Jurkat, Clone E6-1 (cell line): ENCODE measurements at regions not wholly inside any gene's neighbourhood (a gene's known extent, or its start where the extent isn't known, plus 50 kb on each side); places are given as distances from the start of the nearest gene placed in this dataset.

Source experiments
- DNase-seq: peaks from one replicate; pipeline ENCODE4 v3.0.0-alpha.2; 2011; ENCODE audit warnings: low read depth, low spot score
- H3K4me3 ChIP-seq: 2 replicates; pipeline ENCODE4 v1.5.1; 2011; ENCODE audit warnings: mild to moderate bottlenecking, low read length, control low read depth, moderate library complexity

DNA sequence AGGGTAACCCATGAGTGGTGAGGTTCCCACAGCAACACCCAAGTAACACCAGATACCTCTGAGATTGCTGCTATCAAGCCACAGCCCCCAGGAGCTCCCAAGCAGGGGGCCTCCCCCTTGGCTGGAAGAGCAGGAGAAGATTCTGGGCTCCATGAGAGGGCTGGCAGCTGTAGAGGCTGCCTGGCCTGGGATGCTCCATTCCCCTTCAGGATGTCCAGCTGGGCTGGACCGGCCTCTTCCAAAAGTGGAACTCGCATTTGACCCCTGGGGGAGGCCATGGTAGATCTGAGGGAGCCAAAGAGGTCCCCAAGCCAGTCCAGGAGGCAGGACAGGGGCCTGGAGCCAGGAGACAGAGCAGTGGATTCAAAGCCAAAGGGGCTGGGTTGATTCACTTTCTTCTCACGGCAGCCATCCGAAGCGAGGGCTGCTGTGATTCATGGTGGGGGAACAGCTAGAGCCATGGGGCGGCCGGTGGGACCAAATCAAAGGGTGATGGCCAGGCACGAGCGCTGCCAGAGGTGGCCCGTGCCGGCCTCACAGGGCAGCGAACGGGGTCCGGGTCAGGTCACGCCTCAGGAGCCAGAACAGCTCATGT lies 95.3 kb upstream of the ID2 start:
- H3K4me3 ChIP-seq: no peak overlapping the region

DNA sequence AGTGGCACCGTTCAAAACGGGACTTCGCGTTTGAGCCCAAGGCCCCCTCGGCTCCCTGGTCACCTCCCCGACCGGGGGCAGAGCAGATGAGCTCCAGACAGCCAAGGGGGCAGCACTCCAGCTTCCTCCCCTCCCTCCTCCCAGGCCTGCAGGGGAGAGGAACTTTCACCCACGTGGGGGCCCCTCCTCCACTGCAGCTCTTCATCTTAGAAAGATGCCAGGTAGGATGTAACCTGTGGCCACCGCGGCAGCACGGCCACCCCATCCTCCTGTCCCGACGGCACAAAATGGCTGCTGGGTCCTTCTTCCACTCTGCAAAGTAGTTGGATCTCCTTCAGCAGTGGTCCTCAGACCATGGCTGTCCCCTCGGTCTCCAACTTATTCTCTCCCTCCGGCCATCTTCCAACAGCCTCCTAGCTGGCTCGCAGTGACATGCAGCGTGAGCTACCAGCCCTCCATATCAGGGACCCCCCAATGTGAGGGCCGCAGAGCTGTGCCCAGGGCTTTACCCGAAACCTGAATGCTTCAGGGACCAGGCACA lies 94.5 kb upstream of the ID2 start:
- no peak overlapping the region for H3K4me3 ChIP-seq
- DNase-seq: no peak

More for the DNA sequence above, 95.3 kb upstream of the ID2 start:
- no peak for DNase-seq

DNA sequence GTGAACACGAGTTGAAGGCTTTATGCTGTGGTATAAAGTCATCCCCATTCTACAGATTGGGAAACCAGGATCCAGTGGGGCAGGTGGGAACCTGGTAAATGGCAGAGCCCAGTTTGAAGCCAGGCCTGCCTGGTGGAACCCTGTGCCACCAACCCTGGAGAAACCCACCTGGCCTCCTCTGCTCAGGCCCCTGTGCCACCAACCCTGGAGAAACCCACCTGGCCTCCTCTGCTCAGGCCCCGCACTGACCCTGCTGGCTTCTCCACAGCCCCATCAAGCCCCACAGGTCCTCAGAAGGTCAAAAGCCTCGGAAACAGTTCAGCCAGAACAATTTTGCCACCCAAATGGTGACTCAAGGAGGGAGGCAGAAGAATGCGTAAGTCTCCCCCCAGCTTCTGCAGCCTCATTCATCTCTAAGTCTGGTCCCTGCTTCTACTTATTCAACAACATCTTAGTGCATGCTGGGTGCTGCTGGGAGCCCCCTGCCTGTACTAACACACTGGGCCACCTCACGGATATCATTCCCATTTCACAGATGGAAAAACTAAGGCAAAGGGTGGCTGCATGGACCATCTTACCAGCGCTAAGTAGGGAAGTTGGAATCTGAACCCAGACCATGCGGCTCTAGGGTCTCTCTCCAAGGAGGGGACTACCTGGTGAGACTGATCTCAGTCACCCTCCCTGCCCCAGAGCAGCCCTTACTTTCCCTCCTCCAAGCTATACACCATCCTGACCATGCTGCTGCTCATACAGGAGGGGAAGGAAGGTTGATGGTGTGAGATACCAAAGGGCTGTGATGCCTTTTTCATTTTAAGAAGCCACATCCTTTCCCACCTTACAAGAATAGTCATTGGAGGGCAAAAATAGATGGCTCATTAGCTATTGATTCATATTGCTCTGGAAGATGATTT lies 93.7 kb upstream of the ID2 start:
- DNase-seq: no peak
- H3K4me3 ChIP-seq: no peak overlapping the region

DNA sequence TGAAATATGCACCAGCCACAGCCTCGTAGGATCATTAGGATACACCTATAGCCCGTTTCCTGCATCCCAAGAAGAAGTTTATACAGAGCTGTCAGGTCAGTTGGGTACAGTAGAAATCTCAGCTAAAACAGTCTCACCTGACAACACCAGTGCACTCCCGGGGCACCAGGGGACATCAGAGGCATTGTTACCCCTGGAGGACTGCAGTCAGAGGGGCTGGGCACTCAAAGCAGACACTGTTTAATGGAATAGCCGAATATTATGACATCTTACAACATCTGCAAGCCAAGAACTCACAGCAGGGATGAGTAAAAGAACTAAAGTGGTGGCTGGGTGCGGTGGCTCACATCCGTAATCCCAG lies 93.0 kb upstream of the ID2 start:
- H3K4me3 ChIP-seq: no peak overlapping the region
- DNase-seq: no peak

DNA sequence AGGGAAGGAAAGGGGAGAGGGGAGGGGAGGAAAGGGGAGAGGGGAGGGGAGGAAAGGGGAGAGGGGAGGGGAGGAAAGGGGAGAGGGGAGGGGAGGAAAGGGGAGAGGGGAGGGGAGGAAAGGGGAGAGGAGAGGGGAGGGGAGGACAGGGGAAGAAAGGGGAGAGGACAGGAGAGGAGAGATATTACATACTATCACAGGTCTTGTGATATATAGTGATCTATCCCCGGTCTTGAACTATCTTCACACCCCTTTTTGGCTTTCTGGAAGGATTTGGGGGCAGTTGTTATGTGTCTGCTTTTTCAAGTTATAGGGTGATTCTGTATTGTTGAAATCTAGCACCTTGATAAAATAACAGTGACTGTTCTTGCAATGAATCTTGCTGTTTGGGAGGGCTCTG lies 92.1 kb upstream of the ID2 start:
- DNase-seq: no peak
- no peak overlapping the region for H3K4me3 ChIP-seq

DNA sequence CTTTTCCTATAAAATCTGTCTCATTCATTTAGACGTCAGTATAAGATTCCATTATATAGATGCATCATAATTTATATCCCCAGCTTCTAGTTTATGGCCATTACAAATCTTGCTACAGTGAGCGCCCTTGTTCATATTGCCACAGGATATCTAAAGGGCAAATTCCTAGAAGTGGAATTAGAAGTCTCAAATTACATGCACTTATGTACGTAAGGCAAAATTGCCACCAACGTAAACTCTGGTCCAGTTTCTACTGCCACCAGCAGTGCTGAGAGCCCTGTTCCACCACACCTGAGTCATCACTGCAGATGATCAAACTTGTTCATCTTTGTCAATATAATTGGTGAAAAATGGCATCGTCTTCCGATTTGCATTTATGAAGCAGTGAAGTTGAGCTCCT lies 90.9 kb upstream of the ID2 start:
- no peak overlapping the region for H3K4me3 ChIP-seq
- no peak for DNase-seq

DNA sequence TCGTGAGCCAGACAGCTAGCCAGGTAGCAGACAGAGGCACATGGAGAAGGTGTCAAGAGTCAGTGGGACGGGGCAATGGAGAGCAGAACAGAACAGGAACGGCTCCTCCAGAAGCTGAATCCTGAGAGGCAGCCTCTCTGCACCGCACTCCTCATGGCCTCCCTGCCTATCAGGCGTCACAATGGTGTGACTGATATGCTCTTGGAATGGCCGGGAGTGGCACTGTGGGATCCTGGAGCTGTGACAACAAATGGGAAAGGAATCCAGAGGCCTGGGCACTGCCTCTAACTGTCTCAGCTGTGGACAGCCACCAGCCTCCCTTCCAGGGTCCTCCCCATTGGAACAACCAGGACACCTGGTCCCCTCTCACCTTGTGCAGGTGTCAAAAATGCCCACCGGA lies 89.1 kb upstream of the ID2 start:
- no peak for DNase-seq
- H3K4me3 ChIP-seq: no peak overlapping the region

DNA sequence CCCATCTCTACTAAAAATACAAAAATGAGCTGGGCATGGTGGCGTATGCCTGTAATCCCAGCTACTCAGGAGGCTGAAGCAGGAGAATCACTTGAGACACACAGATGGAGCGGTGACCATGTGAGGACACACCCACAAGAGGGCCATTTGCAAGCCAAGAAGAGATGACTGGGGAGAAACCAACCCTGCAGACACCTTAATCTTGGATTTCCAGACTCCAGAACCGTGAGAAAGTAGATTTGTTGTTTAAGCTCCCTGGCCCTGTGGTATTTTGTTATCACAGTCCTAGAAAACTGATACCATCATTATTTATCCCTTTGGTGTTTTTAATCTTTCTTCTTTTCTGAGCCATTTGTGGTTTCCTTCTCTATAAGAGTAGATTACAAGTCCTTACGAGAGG lies 88.6 kb upstream of the ID2 start:
- DNase-seq: no peak
- no peak overlapping the region for H3K4me3 ChIP-seq

DNA sequence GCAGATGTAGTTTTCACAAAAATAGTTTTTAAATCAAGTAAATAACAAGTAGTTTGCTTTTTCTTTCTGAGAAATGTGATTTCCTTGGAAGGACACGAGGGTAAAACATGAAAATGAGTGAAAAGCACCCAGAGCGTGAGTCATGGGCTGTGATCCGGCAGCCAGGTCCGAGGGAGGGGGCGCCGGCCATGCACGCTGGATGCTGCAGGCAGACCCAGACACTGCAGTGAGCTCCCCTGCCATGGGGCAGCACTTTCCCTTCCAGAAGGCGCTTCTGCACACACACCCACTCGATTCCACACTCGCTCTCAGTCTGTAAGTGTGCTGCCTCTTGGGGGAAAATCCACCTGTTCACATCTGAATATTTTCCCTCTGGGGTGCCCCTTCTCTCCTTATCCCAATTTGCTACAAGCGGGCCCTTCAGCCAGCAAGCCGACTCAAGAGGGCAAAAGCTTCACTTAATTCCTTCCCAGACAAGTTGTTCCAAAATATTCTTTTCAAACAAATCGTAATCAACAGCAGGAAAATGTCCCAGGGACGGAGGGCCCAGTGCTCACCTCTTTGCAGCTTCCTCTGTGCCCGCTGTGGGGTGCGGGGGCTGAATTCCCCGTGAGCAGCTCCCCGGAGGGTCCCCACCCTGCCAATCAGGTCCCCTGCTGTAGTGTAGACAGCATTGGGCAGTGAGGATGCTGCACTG lies 87.0 kb upstream of the ID2 start:
- no peak for DNase-seq
- H3K4me3 ChIP-seq: no peak overlapping the region

DNA sequence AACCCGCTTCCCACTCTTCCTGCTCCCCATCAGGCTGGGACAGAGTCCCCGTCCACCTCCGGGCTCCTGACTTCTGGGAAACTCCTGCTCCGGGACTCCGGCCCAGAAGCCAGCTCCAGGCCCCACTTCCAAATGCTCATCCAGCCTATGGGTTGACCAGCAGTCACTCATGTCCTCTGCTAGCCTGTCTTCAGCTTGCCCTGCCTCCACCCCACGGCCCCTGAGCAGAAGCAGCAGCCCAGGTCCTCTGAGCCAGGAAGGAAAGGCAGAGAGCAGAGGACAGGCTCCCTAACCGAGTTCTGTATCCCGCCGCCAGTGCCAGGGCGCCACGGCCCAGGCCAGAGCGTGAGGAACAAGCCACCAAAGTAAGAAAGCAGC lies 86.4 kb upstream of the ID2 start:
- DNase-seq: no peak
- no peak overlapping the region for H3K4me3 ChIP-seq

DNA sequence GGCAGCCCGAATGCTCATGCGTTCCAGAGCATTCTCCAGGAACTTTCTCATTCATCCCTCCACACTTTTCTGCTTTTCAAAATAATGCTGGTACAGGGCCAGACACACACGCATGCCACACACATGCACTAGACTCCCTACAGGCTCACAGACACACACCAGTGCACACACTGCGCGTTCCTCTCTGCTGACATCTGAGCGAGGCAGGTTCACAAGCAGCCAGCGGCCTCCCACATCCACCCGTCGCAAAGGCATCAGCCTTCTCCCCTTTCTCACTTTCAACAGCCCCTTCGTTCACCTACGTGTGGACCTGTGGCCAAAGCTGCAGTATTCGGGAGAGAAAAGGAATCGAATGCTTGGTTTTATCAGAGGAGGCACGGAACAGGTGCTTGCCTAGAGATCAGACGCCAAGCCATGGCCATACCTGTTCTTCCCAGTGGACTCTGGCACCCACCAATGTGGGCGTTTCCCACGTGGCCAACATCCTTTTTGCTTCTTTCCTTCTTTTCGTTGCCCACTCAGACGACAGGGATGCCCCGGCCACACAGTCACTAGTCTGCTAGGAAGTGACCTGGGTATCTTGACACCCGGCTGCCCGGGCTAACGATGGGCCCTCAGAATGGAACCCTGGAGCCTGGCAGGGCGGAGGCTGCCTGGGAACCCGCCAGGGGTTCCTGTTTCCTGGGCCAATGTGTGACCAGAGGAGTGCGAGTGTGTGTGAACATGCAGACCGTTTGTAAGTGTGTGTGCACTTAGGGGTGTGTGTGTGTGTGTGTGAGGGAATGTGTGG lies 85.8 kb upstream of the ID2 start:
- DNase-seq: no peak
- no peak overlapping the region for H3K4me3 ChIP-seq

DNA sequence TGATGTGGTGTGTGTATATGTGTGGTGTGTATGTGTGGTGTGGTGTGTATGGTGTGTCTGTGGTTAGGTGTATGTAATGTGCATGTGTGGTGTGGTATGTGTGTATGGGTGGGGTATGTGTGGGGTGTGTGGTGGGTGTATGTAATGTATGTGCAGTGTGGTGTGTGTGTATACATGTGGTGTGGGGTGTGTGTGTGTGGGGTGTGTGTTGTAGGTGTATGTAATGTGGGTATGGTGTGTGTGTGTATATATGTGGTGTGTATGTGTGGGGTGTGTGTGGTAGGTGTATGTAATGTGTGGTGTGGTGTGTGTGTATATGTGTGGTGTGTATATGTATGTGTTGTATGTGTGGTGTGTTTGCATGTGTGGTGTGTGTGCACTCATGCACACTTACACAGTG lies 84.8 kb upstream of the ID2 start:
- no peak overlapping the region for H3K4me3 ChIP-seq
- DNase-seq: no peak

DNA sequence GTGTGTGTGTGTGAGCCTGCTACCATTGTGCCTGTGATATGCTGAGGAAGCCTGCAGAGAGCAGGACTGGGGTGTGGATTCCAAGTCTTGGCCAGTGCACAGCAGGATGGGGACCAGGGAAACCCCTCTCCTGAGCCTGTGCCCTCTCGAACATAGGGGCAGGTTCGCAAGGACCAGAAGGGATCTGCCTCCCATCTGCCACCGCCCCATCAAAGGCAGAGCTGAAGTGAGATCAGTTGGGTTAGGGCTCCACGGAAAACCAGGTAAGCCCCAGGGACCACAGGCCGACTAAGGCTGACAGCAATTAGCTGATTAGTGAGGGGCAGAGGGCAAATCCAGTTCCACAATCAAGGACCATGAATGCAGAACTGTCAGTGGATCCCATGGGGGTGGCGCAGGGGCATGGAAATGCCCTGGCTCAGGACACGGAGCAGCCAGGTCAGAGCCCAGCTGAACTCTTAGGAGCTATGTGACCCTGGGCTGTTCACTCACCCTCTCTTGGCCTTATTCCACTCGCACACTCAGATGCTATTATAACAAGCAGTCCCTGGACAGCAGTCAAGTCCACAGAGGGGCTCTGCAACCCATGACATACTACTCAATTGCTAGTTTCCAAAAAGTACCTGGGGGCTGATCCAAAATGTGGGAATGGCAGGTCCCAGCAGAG lies 84.2 kb upstream of the ID2 start:
- H3K4me3 ChIP-seq: no peak overlapping the region
- DNase-seq: no peak

DNA sequence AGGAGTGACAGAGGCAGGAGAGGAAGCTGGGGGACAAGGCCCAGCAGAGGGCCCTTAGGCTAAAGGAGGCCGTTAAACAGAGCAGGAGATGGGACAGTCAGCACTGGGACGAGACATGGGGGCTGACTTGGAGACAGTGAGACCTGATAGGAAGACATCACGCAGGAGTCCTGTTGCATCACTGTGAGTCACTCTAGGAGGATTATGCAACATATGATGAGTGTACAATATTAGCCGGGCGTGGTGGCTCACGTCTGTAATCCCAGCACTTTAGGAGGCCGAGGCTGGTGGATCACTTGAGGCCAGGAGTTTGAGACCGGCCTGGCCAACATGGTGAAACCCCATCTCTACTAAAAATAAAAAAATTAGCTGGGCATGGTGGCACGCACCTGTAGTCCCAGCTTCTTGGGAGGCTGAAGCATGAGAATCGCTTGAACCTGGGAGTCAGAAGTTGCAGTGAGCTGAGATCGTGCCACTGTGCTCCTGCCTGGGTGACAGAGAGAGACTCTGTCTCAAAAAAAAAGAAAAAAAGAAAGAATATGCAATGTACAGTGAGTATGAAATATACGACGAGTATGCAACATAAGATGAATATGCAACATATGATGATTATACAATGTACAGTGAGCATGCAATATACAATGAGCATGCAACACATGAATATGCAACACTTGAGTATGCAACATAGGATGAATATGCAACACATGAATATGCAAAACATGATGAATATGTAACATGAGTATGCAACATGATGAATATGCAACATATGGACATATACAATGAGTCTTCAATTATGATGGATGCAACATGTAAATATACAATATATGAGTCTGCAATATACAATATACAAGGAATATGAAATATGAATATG lies 83.3 kb upstream of the ID2 start:
- DNase-seq: no peak
- H3K4me3 ChIP-seq: no peak overlapping the region

DNA sequence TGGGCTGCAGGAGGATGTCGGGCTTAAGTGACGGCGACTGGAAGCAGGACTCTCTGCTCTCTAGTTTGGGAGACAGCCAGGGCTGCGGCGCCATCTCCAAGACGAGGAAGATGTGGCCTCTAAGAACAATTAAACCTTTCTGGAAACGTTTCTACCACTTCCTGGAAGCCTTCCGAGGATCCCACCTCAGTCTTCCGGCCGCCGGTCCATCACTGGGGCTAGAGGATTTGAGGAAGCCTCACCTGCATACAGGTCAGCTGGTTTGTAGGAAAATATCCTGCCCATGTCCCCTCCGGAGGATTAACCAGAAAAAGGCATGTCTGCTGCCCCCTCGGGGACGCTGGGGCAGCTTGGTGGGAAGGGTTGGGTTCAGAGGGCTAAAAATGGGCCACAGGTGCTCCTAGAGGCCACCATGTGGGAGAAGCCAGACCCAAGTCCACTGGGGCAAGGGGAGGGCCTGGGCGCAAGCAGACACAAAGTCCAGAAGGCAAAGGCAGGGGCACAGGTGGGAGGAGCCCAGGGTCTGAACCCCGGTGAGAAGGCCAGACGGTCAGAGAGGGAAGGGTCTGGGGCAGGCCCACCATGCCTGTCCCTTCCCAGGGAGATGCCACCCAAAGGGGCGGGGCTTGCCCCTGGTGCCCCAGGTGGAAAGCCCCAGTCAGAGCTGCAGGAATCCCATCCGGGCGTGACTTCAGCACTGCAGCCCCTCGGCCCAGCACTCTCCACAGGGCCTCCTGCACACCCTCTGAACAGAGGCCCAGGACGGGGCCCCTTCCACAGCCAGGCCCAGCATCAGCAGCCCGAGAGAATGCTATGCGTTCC lies 82.2 kb upstream of the ID2 start:
- no peak for DNase-seq
- H3K4me3 ChIP-seq: no peak overlapping the region

DNA sequence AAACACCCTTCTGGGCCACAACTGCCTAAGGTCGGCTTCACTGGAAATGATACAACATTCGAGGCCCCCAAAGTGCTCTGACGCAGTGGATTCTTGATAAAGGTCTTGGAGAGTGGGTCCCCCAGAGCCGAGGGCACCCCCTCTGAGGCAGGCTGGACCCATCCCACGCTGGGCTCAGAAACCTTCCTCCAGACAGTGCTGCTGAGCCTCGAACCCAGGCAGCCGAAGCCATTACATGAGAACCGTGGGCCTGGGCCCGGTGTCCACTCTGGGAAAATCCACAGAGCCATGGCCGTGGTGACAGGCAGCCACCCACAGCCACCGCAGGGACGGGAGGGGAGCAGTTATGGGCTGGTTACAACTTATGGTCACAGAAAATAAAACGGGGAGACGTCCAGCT lies 81.4 kb upstream of the ID2 start:
- no peak for DNase-seq
- no peak overlapping the region for H3K4me3 ChIP-seq

DNA sequence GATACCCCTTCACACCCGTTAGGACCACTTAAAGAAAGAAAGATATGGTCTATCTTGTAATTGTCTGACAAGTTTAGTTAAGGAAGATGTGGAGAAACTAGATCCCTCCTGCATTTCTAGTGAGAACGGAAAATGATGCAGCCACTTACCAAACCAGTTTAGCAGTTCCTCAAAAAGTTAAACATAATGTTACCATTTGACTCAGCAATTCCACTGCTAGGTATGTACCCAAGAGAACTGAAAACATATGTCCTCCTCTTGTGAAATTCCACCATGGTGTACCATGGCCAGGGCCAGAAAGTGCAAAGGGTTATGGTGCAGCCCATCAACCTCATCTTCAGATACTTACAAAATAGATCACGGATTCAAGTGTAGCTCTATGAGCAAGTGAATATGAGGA lies 79.0 kb upstream of the ID2 start:
- DNase-seq: no peak
- no peak overlapping the region for H3K4me3 ChIP-seq
